ENCODE measurements at regions not wholly inside any gene's neighbourhood (a gene's known extent, or its start where the extent isn't known, plus 50 kb on each side); places are given as distances from the start of the nearest gene placed in this dataset.

DNA sequence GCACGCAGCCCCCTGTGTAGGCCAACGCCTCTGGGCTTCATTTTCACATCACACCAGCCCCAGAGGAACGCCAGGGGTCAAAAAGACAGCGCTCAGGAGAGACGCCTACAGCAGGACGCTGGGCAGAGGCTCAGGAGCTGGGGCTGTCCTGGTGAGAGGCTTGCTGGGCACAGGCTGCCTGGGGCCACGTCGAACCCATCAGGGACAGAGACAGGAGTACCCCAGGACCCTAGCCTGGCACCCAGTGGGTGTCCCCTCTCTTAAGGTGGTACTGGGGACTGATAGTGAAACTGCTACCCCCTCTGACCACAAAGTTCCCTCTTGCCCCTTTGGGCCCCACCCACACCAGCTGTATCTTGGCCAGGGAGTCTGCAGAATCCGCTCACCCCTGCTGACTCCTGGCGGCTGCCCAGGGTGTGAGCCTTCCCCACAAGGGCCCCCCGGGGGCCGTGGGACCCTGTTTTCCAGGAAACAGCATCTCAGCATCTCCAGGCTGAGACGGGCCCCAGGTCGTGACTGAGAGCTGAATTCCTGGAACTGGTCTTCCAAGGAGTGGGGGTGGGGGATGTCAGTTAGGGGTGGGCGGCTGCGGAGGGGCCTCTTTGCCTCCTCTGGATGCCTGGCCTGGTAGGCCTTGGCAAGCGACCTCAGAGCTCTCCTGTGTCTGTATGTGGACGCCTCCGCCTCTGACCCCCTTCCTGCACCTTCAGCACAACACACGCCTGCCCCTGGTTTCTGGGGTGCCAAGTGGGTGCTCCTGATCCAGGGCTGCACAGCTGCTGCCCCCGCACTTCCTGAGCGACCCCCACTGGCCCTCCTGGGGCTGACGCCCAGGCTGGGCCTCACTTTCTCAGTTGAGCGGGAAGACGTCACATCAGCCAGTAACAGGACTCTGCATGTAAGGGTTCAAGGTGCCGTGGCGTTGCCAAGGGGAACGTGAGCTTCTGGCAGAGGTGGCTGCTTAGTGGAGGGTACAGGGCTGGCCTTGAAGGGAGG lies 321.9 kb upstream of the RTL1 start:
- Mint-ChIP-seq H3K36me3 (no peaks in the 10 kb centered on the region), H3K9me3 (no peaks in the 10 kb centered on the region), H3K27me3 (peaks cover 15% of the 10 kb centered on the region), H3K4me3 (no peak overlapping the region), H3K27ac (no peak overlapping the region), H3K4me1 (no peaks in the 10 kb centered on the region)
- CTCF ChIA-PET, result no interaction called here
- no peak for DNase-seq

GRCh38 chr14:101226265-101226602 lies 322.7 kb upstream of the RTL1 start:
- Mint-ChIP-seq H3K4me1 (no peaks in the 10 kb centered on the region), H3K9me3 (no peaks in the 10 kb centered on the region), H3K27me3 (peaks cover 15% of the 10 kb centered on the region), H3K4me3 (no peak overlapping the region), H3K36me3 (no peaks in the 10 kb centered on the region), H3K27ac (no peak overlapping the region)
- CTCF ChIA-PET, result no interaction called here
- no peak for DNase-seq

DNA sequence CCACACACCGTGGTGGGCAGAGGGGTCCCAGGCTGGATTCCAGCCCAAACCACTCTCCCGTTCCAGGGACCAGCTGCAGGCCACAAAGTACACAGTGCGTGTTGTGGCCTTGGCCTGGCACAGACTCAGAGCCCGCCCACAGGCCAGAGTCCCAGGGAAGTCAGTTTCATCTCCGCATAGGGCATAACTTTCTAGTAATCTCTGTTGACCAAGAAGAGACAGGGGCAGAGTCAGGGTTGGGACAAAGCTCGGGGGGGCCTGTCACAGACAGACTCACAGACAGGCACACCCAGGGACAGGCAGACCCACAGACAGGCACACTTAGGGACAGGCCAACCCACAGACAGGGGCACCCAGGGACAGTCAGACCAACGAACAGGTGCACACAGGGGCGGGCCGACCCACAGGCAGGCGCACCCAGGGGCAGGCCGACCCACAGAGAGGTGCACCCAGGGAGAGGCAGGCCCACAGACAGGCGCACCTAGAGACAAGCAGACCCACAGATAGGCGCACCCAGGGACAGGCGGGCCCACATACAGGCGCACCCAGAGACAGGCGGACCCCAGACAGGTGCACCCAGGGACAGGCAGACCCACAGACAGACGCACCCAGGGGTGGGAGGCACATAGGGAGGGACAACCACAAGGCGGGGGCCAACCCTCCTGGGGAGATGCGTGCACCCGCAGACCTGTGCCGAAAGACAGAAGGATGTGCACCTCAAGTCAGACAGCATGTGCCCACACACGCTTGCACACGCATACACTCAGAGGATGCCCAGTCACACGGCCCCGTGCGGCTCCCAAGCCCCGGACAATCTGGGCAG lies 323.3 kb upstream of the RTL1 start:
- no peaks in the 10 kb centered on the region for H3K4me1 Mint-ChIP-seq
- H3K36me3 Mint-ChIP-seq, result no peaks in the 10 kb centered on the region
- no peak for DNase-seq
- H3K9me3 Mint-ChIP-seq, result no peaks in the 10 kb centered on the region
- CTCF ChIA-PET, result no interaction called here
- H3K4me3 Mint-ChIP-seq, result no peak overlapping the region
- H3K27ac Mint-ChIP-seq, result no peak overlapping the region
- H3K27me3 Mint-ChIP-seq, result peaks cover 15% of the 10 kb centered on the region

DNA sequence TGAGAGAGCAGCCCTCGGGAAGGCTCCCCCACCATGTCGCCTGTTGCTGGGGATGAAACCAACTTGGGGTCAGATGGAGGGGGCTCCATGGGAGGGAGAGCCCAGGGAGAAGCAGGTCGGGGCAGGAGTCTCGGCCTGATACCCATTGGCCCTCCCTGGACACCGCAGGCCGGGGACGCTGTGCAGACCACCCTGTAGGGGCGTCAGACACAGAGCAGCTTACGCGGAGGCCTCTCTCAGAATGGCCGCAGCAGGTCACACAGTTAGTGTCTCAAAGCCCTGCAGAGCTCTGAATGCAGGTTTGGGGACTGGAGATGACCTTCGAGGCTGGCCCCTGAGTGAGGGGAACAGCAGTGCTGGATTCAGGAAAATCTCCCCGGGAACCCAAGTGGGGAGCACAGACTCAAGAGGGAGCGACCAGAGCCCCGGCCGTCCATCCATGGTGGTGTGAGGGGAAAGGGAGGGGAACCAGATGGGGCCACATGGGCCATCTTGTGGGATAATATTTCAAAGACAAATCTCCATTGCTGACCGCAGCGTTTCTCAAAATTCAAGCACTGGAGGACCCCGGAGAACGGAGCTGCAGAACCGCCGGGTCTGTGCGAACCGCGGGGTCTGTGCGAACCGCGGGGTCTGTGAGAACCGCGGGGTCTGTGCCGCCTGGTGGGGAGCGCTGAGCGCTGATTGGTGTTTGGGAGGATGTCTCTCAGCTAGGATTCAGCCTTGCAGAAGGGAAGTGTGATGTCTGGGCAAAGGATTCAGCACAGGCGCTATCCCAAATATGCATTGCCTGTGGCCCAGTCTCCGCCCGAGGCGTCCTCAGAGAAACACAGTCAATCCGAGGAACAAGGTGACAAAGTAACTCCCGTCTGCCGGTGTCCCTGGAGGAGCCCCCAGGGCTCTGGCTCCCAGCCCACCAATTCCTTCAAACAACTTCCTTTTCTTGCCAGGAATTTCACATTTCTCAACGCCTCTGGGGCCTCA lies 324.4 kb upstream of the RTL1 start:
- H3K4me1 Mint-ChIP-seq, result no peaks in the 10 kb centered on the region
- CTCF ChIA-PET, result no interaction called here

GRCh38 chr14:101228949-101229541 lies 325.5 kb upstream of the RTL1 start:
- no peak overlapping the region for H3K4me3 Mint-ChIP-seq
- peaks cover 7% of the 10 kb centered on the region for H3K27me3 Mint-ChIP-seq
- no peaks in the 10 kb centered on the region for H3K9me3 Mint-ChIP-seq
- no peak overlapping the region for H3K27ac Mint-ChIP-seq
- DNase-seq, result no peak
- CTCF ChIA-PET, result interaction anchor here (0.6 kb wide), 1 partner anchor 474 kb away, joined by 3 read pairs; no protein-coding TSS in a partner anchor
- H3K36me3 Mint-ChIP-seq, result no peaks in the 10 kb centered on the region
- H3K4me1 Mint-ChIP-seq, result no peaks in the 10 kb centered on the region

More for the DNA sequence above, 324.4 kb upstream of the RTL1 start:
- no peaks in the 10 kb centered on the region for H3K36me3 Mint-ChIP-seq
- peaks cover 15% of the 10 kb centered on the region for H3K27me3 Mint-ChIP-seq
- no peak overlapping the region for H3K27ac Mint-ChIP-seq
- no peak for DNase-seq
- H3K4me3 Mint-ChIP-seq, result no peak overlapping the region
- no peaks in the 10 kb centered on the region for H3K9me3 Mint-ChIP-seq

GRCh38 chr14:101229666-101230065 lies 326.1 kb upstream of the RTL1 start:
- Mint-ChIP-seq H3K27ac (no peak overlapping the region), H3K9me3 (no peaks in the 10 kb centered on the region), H3K36me3 (no peaks in the 10 kb centered on the region), H3K27me3 (peaks cover 7% of the 10 kb centered on the region), H3K4me1 (no peaks in the 10 kb centered on the region), H3K4me3 (no peak overlapping the region)
- CTCF ChIA-PET, result interaction anchor here (0.6 kb wide), 1 partner anchor 475 kb away, joined by 3 read pairs; no protein-coding TSS in a partner anchor
- DNase-seq, result no peak

DNA sequence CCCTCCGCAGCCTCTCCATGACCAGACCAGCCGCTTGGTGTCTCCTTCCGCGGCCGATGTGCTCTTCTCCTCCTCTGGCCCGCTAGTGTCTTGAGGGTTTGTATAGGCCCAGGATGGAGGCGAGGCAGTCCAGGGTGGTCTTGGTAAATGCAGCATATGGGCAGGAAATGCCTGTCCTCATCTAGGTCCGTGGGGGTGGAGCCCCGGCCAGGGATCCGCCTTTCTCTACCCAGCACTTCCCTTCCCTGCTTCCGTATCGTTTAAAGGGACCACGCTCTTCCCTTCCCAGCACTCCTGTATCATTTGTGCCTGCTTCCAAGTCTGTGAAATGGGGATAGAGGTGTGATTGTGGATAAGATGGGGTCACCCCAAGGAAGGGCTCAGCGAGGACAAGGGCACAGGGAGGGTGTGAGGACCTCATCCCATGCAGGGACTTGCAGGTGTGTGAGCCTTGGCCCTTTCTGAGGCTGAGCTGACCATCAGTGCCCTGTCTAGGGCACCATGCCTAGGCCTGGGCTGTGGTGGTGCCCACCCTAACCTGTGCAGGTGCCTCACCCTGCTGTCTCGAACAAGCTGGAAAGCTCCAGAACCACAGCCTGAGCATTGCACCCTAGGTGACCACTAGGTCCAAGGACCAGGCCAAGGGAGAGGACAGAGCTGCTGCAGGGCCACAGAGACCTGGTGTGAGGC lies 326.8 kb upstream of the RTL1 start:
- Mint-ChIP-seq H3K27me3 (peaks cover 7% of the 10 kb centered on the region), H3K36me3 (no peaks in the 10 kb centered on the region), H3K9me3 (no peaks in the 10 kb centered on the region), H3K4me1 (no peaks in the 10 kb centered on the region), H3K4me3 (no peak overlapping the region), H3K27ac (no peak overlapping the region)
- no peak for DNase-seq
- CTCF ChIA-PET, result no interaction called here

DNA sequence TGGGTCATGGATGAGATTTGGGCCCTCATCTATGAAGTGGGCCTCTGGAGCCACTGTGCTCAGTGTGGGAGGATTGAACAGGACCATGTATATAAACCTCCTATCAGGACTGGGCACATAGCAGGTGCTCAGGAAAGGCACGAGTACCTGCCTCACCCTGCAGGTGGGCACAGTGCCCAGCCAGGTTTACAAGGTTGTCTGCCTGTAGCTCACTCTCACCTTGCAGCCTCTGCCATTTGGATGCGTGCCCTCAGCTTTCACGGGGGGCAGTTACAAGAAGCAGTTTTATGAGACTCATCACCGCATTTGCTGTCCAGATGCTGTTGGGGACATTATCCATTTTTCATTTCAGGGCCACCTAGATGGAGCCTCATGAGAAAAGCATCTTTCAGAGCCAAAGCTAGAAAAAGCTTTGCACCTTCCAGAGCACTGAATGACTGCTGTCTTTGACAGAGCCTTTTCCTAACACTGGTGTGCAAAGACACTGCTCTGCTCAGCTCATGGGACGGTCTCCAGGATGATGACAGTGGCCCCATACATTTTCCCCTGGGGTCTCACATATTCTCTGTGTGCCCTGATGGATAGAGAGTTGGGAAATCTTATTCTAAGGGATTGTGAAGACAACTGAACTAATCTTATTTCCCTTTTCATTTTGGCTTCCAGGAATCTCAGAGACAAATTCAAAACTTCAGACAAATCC lies 327.5 kb upstream of the RTL1 start:
- Mint-ChIP-seq H3K4me1 (no peaks in the 10 kb centered on the region), H3K27ac (no peak overlapping the region), H3K4me3 (no peak overlapping the region), H3K9me3 (no peaks in the 10 kb centered on the region), H3K27me3 (peaks cover 2% of the 10 kb centered on the region), H3K36me3 (no peaks in the 10 kb centered on the region)
- CTCF ChIA-PET, result no interaction called here
- DNase-seq, result no peak

DNA sequence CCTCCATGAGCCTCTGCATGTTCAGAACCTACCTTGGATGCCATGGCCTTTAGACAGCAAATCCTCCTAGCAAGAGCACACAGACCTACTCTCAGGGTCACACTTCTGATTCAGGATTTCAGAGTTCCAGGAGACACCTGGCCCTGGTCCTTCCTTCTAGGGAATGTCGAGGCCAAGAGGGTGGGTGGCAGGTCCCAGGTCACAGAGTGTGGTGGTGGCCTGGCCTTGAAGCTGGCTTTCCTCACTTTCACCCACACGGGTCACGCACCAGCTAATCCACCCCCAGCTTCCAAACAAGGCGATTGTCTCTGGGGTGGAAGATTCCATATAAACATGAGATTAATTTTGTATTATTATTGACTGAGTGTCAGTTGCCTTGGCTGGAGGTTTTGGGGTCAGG lies 328.3 kb upstream of the RTL1 start:
- no peaks in the 10 kb centered on the region for H3K27me3 Mint-ChIP-seq
- H3K4me3 Mint-ChIP-seq, result no peak overlapping the region
- H3K36me3 Mint-ChIP-seq, result no peaks in the 10 kb centered on the region
- no peaks in the 10 kb centered on the region for H3K4me1 Mint-ChIP-seq
- H3K27ac Mint-ChIP-seq, result no peak overlapping the region
- CTCF ChIA-PET, result no interaction called here
- no peak for DNase-seq
- no peaks in the 10 kb centered on the region for H3K9me3 Mint-ChIP-seq

DNA sequence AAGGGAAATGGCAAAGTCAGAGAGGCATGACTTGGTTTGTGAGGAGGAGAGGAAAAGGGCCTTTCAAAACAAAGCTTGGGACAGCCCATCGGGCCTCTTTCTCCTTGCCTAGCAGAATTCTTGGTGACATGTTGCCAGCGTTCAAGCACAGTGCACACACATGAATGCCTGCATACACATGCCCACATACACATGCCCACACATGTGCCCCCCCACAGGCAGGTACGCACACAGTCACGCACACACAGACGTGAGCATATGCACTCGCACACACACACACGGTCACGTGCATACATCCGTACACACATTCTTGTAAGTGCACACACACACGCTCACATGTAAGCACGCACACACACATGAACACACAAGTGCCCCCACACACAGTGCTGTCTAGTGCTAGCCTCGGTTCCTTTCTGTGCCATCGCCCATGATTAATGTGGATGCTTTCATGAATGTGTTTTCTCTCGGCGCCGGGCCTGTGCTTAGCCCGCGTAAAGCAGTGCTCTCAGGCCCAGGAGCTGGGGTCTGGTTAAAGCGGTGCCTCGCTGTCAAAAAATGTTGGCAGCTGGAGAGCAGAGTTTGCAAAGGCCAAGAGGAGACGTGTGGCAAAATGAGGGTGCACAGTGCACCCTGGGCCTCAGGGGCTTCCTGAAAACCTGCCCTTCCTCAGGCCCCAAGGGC lies 328.8 kb upstream of the DIO3 start:
- H3K27ac Mint-ChIP-seq, result no peak overlapping the region
- no peak overlapping the region for H3K4me3 Mint-ChIP-seq
- peaks cover 4% of the 10 kb centered on the region for H3K27me3 Mint-ChIP-seq
- DNase-seq, result no peak
- no peaks in the 10 kb centered on the region for H3K4me1 Mint-ChIP-seq
- H3K9me3 Mint-ChIP-seq, result no peaks in the 10 kb centered on the region
- no peaks in the 10 kb centered on the region for H3K36me3 Mint-ChIP-seq
- CTCF ChIA-PET, result no interaction called here

DNA sequence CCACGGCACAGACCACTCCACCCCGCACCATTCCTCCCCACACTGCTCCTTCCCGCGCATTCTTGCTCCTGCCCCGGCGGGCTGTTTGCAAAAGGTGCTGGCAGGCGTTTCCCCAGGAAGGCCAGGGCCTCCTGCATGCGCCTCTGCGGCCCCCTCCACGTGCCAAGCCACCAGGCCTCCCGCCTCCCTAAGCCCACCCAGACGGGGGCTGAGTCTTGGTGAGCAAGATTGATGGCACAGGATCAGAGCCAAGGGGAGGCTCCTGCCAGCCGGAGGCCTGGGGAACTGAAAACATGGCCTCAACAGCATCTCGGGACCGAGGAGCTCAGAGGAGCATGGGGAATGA lies 328.3 kb upstream of the DIO3 start:
- Mint-ChIP-seq H3K4me3 (no peak overlapping the region), H3K9me3 (no peaks in the 10 kb centered on the region), H3K27me3 (peaks cover 4% of the 10 kb centered on the region), H3K36me3 (no peaks in the 10 kb centered on the region), H3K27ac (no peak overlapping the region), H3K4me1 (no peaks in the 10 kb centered on the region)
- CTCF ChIA-PET, result no interaction called here
- no peak for DNase-seq

DNA sequence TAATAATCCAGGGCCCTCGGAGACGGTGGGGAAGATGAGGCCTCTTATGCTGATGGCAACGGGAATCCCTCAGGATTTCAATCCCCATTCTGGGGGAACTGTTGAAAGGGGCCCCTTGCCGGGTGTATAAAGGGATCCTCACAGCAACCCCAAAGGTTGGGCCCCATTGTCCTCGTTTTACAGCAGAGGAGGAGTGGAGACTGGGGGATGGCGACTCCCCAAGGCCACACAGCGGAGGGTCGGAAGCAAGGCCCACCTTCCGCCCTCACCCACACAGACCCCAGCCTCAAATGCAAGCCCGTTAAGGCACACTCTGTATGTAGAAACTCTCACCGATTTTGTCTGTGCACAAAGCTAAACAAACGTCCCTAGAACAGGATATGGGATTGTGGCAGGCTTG lies 327.9 kb upstream of the DIO3 start:
- no peaks in the 10 kb centered on the region for H3K36me3 Mint-ChIP-seq
- CTCF ChIA-PET, result interaction anchor here (2.3 kb wide), 1 partner anchor 382 kb away, joined by 11 read pairs; no protein-coding TSS in a partner anchor
- H3K27me3 Mint-ChIP-seq, result peaks cover 4% of the 10 kb centered on the region
- H3K4me3 Mint-ChIP-seq, result no peak overlapping the region
- no peaks in the 10 kb centered on the region for H3K4me1 Mint-ChIP-seq
- DNase-seq, result no peak
- H3K27ac Mint-ChIP-seq, result no peak overlapping the region
- no peaks in the 10 kb centered on the region for H3K9me3 Mint-ChIP-seq
